22Rv1 (cell line): ENCODE measurements at regions not wholly inside any gene's neighbourhood (a gene's known extent, or its start where the extent isn't known, plus 50 kb on each side); places are given as distances from the start of the nearest gene placed in this dataset.

ENCODE experiments used
- CTCF ChIP-seq: fragments of 450-650 bp; IDR thresholded peaks from 2 replicates; pipeline ENCODE4 v1.5.1; 2017; ENCODE audit warnings: mild to moderate bottlenecking
- ZFX ChIP-seq: fragments of 450-650 bp; IDR thresholded peaks from 2 replicates; pipeline ENCODE4 v1.6.1; 2017; ENCODE audit warnings: antibody characterized with exemption, borderline replicate concordance

- TF ChIP-seq CTCF, result no peak
- TF ChIP-seq ZFX, result no peak
These were observed 613.4 kb upstream of the CFAP20DC start for GRCh38 chr3:59663076-59663850.
